ENCODE measurements at regions not wholly inside any gene's neighbourhood (a gene's known extent, or its start where the extent isn't known, plus 50 kb on each side); places are given as distances from the start of the nearest gene placed in this dataset.

DNA sequence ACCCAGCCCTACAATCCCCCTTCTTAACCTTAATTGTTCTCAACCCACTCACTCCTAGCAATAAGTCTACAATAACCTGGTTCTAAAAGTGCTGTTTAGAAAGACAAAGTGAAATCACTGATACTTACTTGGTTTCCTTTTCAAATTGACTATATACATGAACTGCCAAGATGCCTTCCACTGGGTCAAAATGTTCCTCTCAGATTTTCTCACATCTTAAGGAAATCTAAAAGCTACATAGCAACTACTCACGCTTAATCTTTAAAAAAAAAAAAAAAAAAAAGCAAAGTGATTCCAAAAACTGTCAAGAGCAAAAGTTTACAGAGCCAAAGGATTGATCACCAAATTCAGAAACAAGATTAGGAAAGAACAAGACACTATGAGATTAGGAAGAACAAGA, 68.7 kb upstream of the MAP4 start:
- TF ChIP-seq CEBPB (IDR thresholded peaks at IDR 0.05) (no peak), EGR1 (IDR thresholded peaks at IDR 0.05) (no peak), NFIC (IDR thresholded peaks at IDR 0.05) (no peak), EP300 (IDR thresholded peaks at IDR 0.05; ENCODE audit: borderline replicate concordance) (no peak), RAD21 (IDR thresholded peaks at IDR 0.05; ENCODE audit: low read depth) (no peak), CREB1 (IDR thresholded peaks at IDR 0.05; ENCODE audit: low read depth) (no peak), FOXM1 (IDR thresholded peaks at IDR 0.05; ENCODE audit: borderline replicate concordance, low read depth) (no peak), TAF1 (IDR thresholded peaks at IDR 0.05; ENCODE audit: low read depth) (no peak), ZBTB7A (IDR thresholded peaks at IDR 0.05; ENCODE audit: low read depth) (no peak), TCF12 (IDR thresholded peaks at IDR 0.05; ENCODE audit: low read depth) (no peak), REST (IDR thresholded peaks at IDR 0.05; ENCODE audit: low read depth) (no peak), TEAD4 (IDR thresholded peaks at IDR 0.05) (no peak), YY1 (IDR thresholded peaks at IDR 0.05; ENCODE audit: low read depth) (no peak)
- TF ChIP-seq, protein P1, sequence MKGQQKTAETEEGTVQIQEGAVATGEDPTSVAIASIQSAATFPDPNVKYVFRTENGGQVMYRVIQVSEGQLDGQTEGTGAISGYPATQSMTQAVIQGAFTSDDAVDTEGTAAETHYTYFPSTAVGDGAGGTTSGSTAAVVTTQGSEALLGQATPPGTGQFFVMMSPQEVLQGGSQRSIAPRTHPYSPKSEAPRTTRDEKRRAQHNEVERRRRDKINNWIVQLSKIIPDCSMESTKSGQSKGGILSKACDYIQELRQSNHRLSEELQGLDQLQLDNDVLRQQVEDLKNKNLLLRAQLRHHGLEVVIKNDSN (IDR thresholded peaks at IDR 0.05) = no peak
- TF ChIP-seq, protein P2, sequence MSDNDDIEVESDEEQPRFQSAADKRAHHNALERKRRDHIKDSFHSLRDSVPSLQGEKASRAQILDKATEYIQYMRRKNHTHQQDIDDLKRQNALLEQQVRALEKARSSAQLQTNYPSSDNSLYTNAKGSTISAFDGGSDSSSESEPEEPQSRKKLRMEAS (IDR thresholded peaks at IDR 0.05) = no peak

GRCh38 chr3:48084170-48084569, 68.0 kb upstream of the MAP4 start:
- TF ChIP-seq REST (IDR thresholded peaks at IDR 0.05; ENCODE audit: low read depth) (no peak), EP300 (IDR thresholded peaks at IDR 0.05; ENCODE audit: borderline replicate concordance) (no peak), TCF12 (IDR thresholded peaks at IDR 0.05; ENCODE audit: low read depth) (no peak), FOXM1 (IDR thresholded peaks at IDR 0.05; ENCODE audit: borderline replicate concordance, low read depth) (no peak)

GRCh38 chr3:48082580-48083184, 66.5 kb upstream of the MAP4 start:
- TF ChIP-seq EP300 (IDR thresholded peaks at IDR 0.05; ENCODE audit: borderline replicate concordance) (no peak), TAF1 (IDR thresholded peaks at IDR 0.05; ENCODE audit: low read depth) (no peak), CEBPB (IDR thresholded peaks at IDR 0.05) (no peak), NFIC (IDR thresholded peaks at IDR 0.05) (no peak), YY1 (IDR thresholded peaks at IDR 0.05; ENCODE audit: low read depth) (no peak), RAD21 (IDR thresholded peaks at IDR 0.05; ENCODE audit: low read depth) (no peak), TCF12 (IDR thresholded peaks at IDR 0.05; ENCODE audit: low read depth) (no peak), TEAD4 (IDR thresholded peaks at IDR 0.05) (no peak), REST (IDR thresholded peaks at IDR 0.05; ENCODE audit: low read depth) (no peak), ZBTB7A (IDR thresholded peaks at IDR 0.05; ENCODE audit: low read depth) (no peak), EGR1 (IDR thresholded peaks at IDR 0.05) (no peak), FOXM1 (IDR thresholded peaks at IDR 0.05; ENCODE audit: borderline replicate concordance, low read depth) (no peak), CREB1 (IDR thresholded peaks at IDR 0.05; ENCODE audit: low read depth) (no peak)
- TF ChIP-seq, protein P2 (IDR thresholded peaks at IDR 0.05) = no peak
- TF ChIP-seq, protein P1 (IDR thresholded peaks at IDR 0.05) = no peak

- TF ChIP-seq FOXM1 (IDR thresholded peaks at IDR 0.05; ENCODE audit: borderline replicate concordance, low read depth) = no peak
- no peak for TF ChIP-seq CREB1 (IDR thresholded peaks at IDR 0.05; ENCODE audit: low read depth)
These were observed 61.6 kb upstream of the MAP4 start for GRCh38 chr3:48077815-48078214.

- TF ChIP-seq ZBTB7A (IDR thresholded peaks at IDR 0.05; ENCODE audit: low read depth) = no peak
These were observed 53.8 kb upstream of the MAP4 start for GRCh38 chr3:48070030-48070429.
